ENCODE measurements at regions not wholly inside any gene's neighbourhood (a gene's known extent, or its start where the extent isn't known, plus 50 kb on each side); places are given as distances from the start of the nearest gene placed in this dataset.

GRCh38 chr6:87847830-87848210 is 145.8 kb upstream of the AKIRIN2 start:
- Histone ChIP-seq H4K20me1 (ENCODE audit: insufficient read depth, low read length) (no peaks in the 10 kb centered on the region), H3K27ac (ENCODE audit: low read length) (no peak overlapping the region), H3K4me1 (ENCODE audit: insufficient read depth, low read length) (no peaks in the 10 kb centered on the region), H3K4me3 (ENCODE audit: low read depth in 1 of 2, low read length in 2 of 2) (no peak overlapping the region), H3K9ac (ENCODE audit: low read depth, low read length) (no peak overlapping the region), H3K79me2 (ENCODE audit: insufficient read depth, low read length) (no peaks in the 10 kb centered on the region), H3K9me3 (ENCODE audit: insufficient read depth, low read length, severe bottlenecking) (no peaks in the 10 kb centered on the region), H3K4me2 (ENCODE audit: insufficient read depth, low read length) (no peak overlapping the region), H3K27me3 (ENCODE audit: insufficient read depth, low read length, poor library complexity) (peaks cover 4% of the 10 kb centered on the region), H2AFZ (ENCODE audit: low read depth, low read length) (no peak overlapping the region), H3K36me3 (ENCODE audit: insufficient read depth, low read length) (no peaks in the 10 kb centered on the region)
- DNase-seq, result no peak
- ATAC-seq (ENCODE audit: insufficient read depth, low read depth), result no peak
- no peak for TF ChIP-seq CTCF (IDR thresholded peaks at IDR 0.05; ENCODE audit: borderline replicate concordance, extremely low read depth, low read length, poor library complexity, severe bottlenecking)
- no peak for TF ChIP-seq EZH2 (IDR thresholded peaks at IDR 0.05; ENCODE audit: borderline replicate concordance, low read depth, low read length, severe bottlenecking)

GRCh38 chr6:87847135-87847829 is 145.2 kb upstream of the AKIRIN2 start:
- no peak for DNase-seq
- H3K4me1 ChIP-seq (ENCODE audit: insufficient read depth, low read length), result no peaks in the 10 kb centered on the region
- H2AFZ ChIP-seq (ENCODE audit: low read depth, low read length), result no peak overlapping the region
- no peaks in the 10 kb centered on the region for H3K79me2 ChIP-seq (ENCODE audit: insufficient read depth, low read length)
- H3K36me3 ChIP-seq (ENCODE audit: insufficient read depth, low read length), result no peaks in the 10 kb centered on the region
- H3K27me3 ChIP-seq (ENCODE audit: insufficient read depth, low read length, poor library complexity), result peaks cover 4% of the 10 kb centered on the region
- TF ChIP-seq CTCF (IDR thresholded peaks at IDR 0.05; ENCODE audit: borderline replicate concordance, extremely low read depth, low read length, poor library complexity, severe bottlenecking) (no peak), EZH2 (IDR thresholded peaks at IDR 0.05; ENCODE audit: borderline replicate concordance, low read depth, low read length, severe bottlenecking) (no peak)
- no peak overlapping the region for H3K27ac ChIP-seq (ENCODE audit: low read length)
- no peak overlapping the region for H3K4me3 ChIP-seq (ENCODE audit: low read depth in 1 of 2, low read length in 2 of 2)
- no peak overlapping the region for H3K9ac ChIP-seq (ENCODE audit: low read depth, low read length)
- no peaks in the 10 kb centered on the region for H3K9me3 ChIP-seq (ENCODE audit: insufficient read depth, low read length, severe bottlenecking)
- ATAC-seq (ENCODE audit: insufficient read depth, low read depth), result no peak
- no peak overlapping the region for H3K4me2 ChIP-seq (ENCODE audit: insufficient read depth, low read length)
- H4K20me1 ChIP-seq (ENCODE audit: insufficient read depth, low read length), result no peaks in the 10 kb centered on the region

- Histone ChIP-seq H3K27ac (ENCODE audit: low read length) (no peak overlapping the region), H4K20me1 (ENCODE audit: insufficient read depth, low read length) (no peaks in the 10 kb centered on the region), H3K9me3 (ENCODE audit: insufficient read depth, low read length, severe bottlenecking) (no peaks in the 10 kb centered on the region), H3K27me3 (ENCODE audit: insufficient read depth, low read length, poor library complexity) (peaks cover 4% of the 10 kb centered on the region), H3K79me2 (ENCODE audit: insufficient read depth, low read length) (no peaks in the 10 kb centered on the region), H3K9ac (ENCODE audit: low read depth, low read length) (no peak overlapping the region), H3K4me2 (ENCODE audit: insufficient read depth, low read length) (no peak overlapping the region), H3K4me3 (ENCODE audit: low read depth in 1 of 2, low read length in 2 of 2) (no peak overlapping the region), H3K36me3 (ENCODE audit: insufficient read depth, low read length) (no peaks in the 10 kb centered on the region), H2AFZ (ENCODE audit: low read depth, low read length) (no peak overlapping the region), H3K4me1 (ENCODE audit: insufficient read depth, low read length) (no peaks in the 10 kb centered on the region)
- DNase-seq (no peak), ATAC-seq (ENCODE audit: insufficient read depth, low read depth) (no peak)
- TF ChIP-seq CTCF (IDR thresholded peaks at IDR 0.05; ENCODE audit: borderline replicate concordance, extremely low read depth, low read length, poor library complexity, severe bottlenecking) (no peak), EZH2 (IDR thresholded peaks at IDR 0.05; ENCODE audit: borderline replicate concordance, low read depth, low read length, severe bottlenecking) (no peak)
These were observed 144.4 kb upstream of the AKIRIN2 start for GRCh38 chr6:87846434-87846833.

All from DND-41 (cell line).